Lower lobe of right lung (tissue), 2 donors: ENCODE measurements at regions not wholly inside any gene's neighbourhood (a gene's known extent, or its start where the extent isn't known, plus 50 kb on each side); places are given as distances from the start of the nearest gene placed in this dataset.

ENCODE experiments used
- ATAC-seq, 2 donors: fragments of 200-7000 bp; cut with Tn5 transposase; one replicate each; pipeline ENCODE4 v1.9.1; 2020 to 2022; ENCODE audit warnings: mild to moderate bottlenecking in 2 of 2, moderate library complexity in 2 of 2
- DNase-seq: peaks from one replicate; pipeline ENCODE4 v3.0.0-alpha.2; 2020
- H3K27ac ChIP-seq: fragments of 200-600 bp; one replicate; pipeline ENCODE4 v1.8.0; 2022
- H3K27me3 ChIP-seq: fragments of 200-600 bp; one replicate; pipeline ENCODE4 v1.8.0; 2022; ENCODE audit warnings: low read depth
- H3K36me3 ChIP-seq: fragments of 200-600 bp; one replicate; pipeline ENCODE4 v1.8.0; 2022; ENCODE audit warnings: mild to moderate bottlenecking
- H3K4me1 ChIP-seq: fragments of 200-600 bp; one replicate; pipeline ENCODE4 v1.8.0; 2022
- H3K4me3 ChIP-seq: fragments of 200-600 bp; one replicate; pipeline ENCODE4 v1.8.0; 2022; ENCODE audit warnings: mild to moderate bottlenecking
- H3K9me3 ChIP-seq: fragments of 200-600 bp; one replicate; pipeline ENCODE4 v1.8.0; 2022
- intact Hi-C: fragments of 100-400 bp; cut with DNase I; formaldehyde crosslinking; loops from one replicate; pipeline ENCODE4 v1.11.0; 2022
- TF ChIP-seq, protein P1 (sequence below): fragments of 200-600 bp; IDR thresholded peaks from one replicate; pipeline ENCODE4 v1.8.0; 2022; ENCODE audit warnings: antibody characterized with exemption, mild to moderate bottlenecking
- donor health status: DM: no; HTN: yes; CAD: no; lungs with severe emphysema.

DNA sequence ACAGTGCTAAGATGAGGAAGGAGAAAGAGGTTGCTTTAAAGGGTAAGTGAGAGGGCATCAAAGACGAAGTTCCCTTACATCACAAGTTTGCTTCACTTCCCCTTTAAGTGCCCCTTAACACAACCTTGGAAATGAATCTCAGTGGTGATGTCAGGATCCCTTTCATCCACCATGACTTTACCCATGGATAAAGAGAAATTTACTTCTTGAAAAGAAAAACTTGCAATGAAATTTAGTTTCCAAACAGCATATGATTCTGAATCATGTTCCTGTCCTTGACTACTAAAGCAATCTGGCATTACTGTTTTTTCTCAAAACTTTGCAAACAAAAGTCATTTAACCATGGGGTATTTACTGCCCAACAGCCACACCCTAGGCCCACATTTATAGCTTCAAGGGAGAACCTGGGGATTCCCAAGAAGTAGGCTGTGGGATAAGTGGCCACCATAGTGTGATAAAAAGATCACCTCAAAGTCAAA, 135.9 kb downstream of the ITGB8 start:
- ATAC-seq (peak; percentile 75 to 86), DNase-seq (no peak)
- TF ChIP-seq, protein P1, sequence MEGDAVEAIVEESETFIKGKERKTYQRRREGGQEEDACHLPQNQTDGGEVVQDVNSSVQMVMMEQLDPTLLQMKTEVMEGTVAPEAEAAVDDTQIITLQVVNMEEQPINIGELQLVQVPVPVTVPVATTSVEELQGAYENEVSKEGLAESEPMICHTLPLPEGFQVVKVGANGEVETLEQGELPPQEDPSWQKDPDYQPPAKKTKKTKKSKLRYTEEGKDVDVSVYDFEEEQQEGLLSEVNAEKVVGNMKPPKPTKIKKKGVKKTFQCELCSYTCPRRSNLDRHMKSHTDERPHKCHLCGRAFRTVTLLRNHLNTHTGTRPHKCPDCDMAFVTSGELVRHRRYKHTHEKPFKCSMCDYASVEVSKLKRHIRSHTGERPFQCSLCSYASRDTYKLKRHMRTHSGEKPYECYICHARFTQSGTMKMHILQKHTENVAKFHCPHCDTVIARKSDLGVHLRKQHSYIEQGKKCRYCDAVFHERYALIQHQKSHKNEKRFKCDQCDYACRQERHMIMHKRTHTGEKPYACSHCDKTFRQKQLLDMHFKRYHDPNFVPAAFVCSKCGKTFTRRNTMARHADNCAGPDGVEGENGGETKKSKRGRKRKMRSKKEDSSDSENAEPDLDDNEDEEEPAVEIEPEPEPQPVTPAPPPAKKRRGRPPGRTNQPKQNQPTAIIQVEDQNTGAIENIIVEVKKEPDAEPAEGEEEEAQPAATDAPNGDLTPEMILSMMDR: no peak
- H3K4me3 ChIP-seq: no peak overlapping the region
- H3K27ac ChIP-seq: no peak overlapping the region
- no peaks in the 10 kb centered on the region for H3K9me3 ChIP-seq
- H3K36me3 ChIP-seq: no peaks in the 10 kb centered on the region
- H3K27me3 ChIP-seq: no peaks in the 10 kb centered on the region
- no peaks in the 10 kb centered on the region for H3K4me1 ChIP-seq
- intact Hi-C loops: no loop called here

DNA sequence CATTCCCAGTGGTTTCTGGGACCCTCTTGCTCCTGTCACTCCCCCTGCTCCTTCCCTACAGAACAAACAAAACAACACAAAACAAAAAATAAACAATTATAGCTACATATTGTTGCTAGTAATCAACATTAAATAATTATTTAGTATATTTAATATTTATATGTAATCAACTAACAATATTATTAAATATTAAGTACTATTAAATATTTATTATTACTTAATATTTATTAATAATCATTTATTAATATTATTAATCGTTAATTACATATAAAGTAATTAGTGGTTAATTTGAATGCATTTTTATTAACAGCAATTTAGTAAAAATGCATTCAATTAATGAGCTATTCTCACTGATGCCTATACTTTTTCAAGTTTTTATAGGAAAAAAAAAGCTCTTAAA, 139.4 kb downstream of the ITGB8 start:
- TF ChIP-seq, protein P1: no peak
- Histone ChIP-seq H3K9me3 (no peaks in the 10 kb centered on the region), H3K4me1 (no peaks in the 10 kb centered on the region), H3K27me3 (no peaks in the 10 kb centered on the region), H3K36me3 (no peaks in the 10 kb centered on the region), H3K4me3 (no peak overlapping the region), H3K27ac (no peak overlapping the region)
- intact Hi-C loops: no loop called here
- DNase-seq: no peak
- no peak for ATAC-seq

DNA sequence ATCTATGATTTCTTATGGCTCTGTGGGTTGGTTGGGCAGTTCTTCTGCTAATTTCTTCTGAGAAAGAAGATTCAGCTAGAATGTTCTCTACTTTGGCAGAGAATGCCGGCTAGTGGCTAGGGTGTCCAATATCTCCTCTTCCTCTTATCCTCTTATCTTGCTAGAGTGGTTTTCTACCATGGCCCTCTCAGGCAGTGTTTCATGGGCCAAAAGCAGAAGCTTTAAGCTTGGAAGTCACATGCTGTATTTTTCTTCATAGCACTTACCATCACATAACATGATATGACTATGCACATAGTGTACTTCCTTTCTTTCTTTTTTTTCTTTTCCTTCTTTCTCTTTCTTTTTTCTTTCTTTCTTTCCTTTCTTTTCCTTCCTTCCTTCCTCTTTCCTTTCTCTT, 140.0 kb downstream of the ITGB8 start:
- Histone ChIP-seq H3K36me3 (no peaks in the 10 kb centered on the region), H3K9me3 (no peaks in the 10 kb centered on the region), H3K27ac (no peak overlapping the region), H3K27me3 (no peaks in the 10 kb centered on the region), H3K4me1 (no peaks in the 10 kb centered on the region), H3K4me3 (no peak overlapping the region)
- ATAC-seq (peak; percentile 59 to 81), DNase-seq (no peak)
- intact Hi-C loops: no loop called here
- TF ChIP-seq, protein P1: no peak

DNA sequence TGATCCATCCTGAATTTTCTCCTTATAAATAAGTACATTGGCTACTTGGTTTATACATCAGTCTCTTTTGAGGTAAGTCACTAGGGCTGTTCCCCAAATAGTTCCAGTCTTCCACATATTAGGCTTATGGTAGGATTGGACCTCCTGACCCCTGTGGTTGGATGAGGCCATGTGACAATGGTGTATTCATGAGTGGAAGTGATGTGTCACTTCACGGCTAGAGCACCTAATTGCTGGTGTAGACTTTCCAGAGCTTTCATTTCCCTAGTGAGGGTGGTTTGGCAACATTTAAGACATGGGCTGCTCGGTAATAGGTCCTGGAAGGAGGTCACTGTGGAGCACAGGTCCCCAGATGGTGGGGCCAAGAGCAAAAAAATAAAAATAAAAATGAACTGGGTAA, 141.2 kb upstream of the ABCB5 start:
- Histone ChIP-seq H3K4me1 (no peaks in the 10 kb centered on the region), H3K9me3 (no peaks in the 10 kb centered on the region), H3K27ac (no peak overlapping the region), H3K4me3 (no peak overlapping the region), H3K27me3 (no peaks in the 10 kb centered on the region), H3K36me3 (no peaks in the 10 kb centered on the region)
- intact Hi-C loops: no loop called here
- TF ChIP-seq, protein P1: no peak
- peak; percentile 40 to 49 for ATAC-seq
- DNase-seq: no peak

GRCh38 chr7:20475756-20476155, 139.7 kb upstream of the ABCB5 start:
- H3K9me3 ChIP-seq: no peaks in the 10 kb centered on the region
- ATAC-seq (no peak), DNase-seq (no peak)
- no peaks in the 10 kb centered on the region for H3K4me1 ChIP-seq
- intact Hi-C loops: no loop called here
- TF ChIP-seq, protein P1: no peak
- no peaks in the 10 kb centered on the region for H3K27me3 ChIP-seq
- no peak overlapping the region for H3K27ac ChIP-seq
- H3K4me3 ChIP-seq: no peak overlapping the region
- H3K36me3 ChIP-seq: no peaks in the 10 kb centered on the region

DNA sequence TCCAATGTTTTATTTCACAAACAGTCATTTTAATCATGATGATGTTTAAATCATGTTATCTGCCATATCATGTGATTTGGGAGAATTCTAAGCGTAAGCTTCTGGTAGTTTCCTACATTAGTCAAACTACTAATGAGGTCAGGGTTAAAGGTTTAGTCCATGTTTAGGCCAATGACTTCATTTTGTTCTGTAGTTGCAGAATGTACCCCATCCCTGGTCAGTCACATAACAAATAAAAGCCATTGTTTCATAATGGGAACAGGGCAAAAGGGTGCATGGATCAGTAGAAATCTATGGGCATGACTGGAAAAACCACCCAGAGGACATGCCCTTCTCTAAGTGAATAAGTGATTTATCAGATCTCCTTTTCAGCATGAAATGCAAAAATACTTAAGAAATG, 138.4 kb upstream of the ABCB5 start:
- TF ChIP-seq, protein P1: no peak
- DNase-seq (no peak), ATAC-seq (no peak)
- H3K27me3 ChIP-seq: no peaks in the 10 kb centered on the region
- H3K36me3 ChIP-seq: no peaks in the 10 kb centered on the region
- no peak overlapping the region for H3K4me3 ChIP-seq
- H3K27ac ChIP-seq: no peak overlapping the region
- H3K9me3 ChIP-seq: no peaks in the 10 kb centered on the region
- no peaks in the 10 kb centered on the region for H3K4me1 ChIP-seq
- intact Hi-C loops: no loop called here
